Psoas muscle (tissue), 7 donors: ENCODE measurements at regions not wholly inside any gene's neighbourhood (a gene's known extent, or its start where the extent isn't known, plus 50 kb on each side); places are given as distances from the start of the nearest gene placed in this dataset.

Experiments used
- ATAC-seq, 4 donors: fragments of 200-7000 bp; cut with Tn5 transposase; one replicate each; pipeline ENCODE4 v1.9.1; 2020; ENCODE audit warnings: moderate library complexity in 3 of 4, mild to moderate bottlenecking in 2 of 4
- DNase-seq, 2 donors: peaks; one replicate each; pipeline ENCODE4 v3.0.0-alpha.2; 2020
- H3K27ac ChIP-seq: fragments of 200-600 bp; one replicate; pipeline ENCODE4 v1.8.0; 2022
- H3K27me3 ChIP-seq, 3 donors: fragments of 200-600 bp in 1 of 3; one replicate each; pipeline versions ENCODE4 v1.6.1 to v1.8.0; 2013 to 2022; ENCODE audit warnings: low read length in 2 of 3, mild to moderate bottlenecking in 2 of 3, moderate library complexity in 1 of 3; ENCODE audit not compliant: insufficient read depth in 3 of 3
- H3K36me3 ChIP-seq, 2 donors: fragments of 200-600 bp in 1 of 2; one replicate each; pipeline versions ENCODE4 v1.6.1 to v1.8.0; 2013 to 2022; ENCODE audit warnings: low read depth in 1 of 2, mild to moderate bottlenecking in 1 of 2, moderate library complexity in 1 of 2; ENCODE audit not compliant: insufficient read depth in 1 of 2
- H3K4me1 ChIP-seq: fragments of 200-600 bp; one replicate; pipeline ENCODE4 v1.8.0; 2022
- H3K4me3 ChIP-seq: fragments of 200-600 bp; one replicate; pipeline ENCODE4 v1.8.0; 2022; ENCODE audit warnings: mild to moderate bottlenecking
- H3K9me3 ChIP-seq: fragments of 200-600 bp; one replicate; pipeline ENCODE4 v1.8.0; 2022
- WGBS, 3 donors: extraction: QIAGEN DNeasy Blood & Tissue Kit; methylation state at CpG; one replicate each; pipeline versions ENCODE4 v1.1.6 to v1.1.7; 2013; 5-methylcytosine and 5-hydroxymethylcytosine counted together
- intact Hi-C, 2 donors: fragments of 100-400 bp; cut with DNase I; formaldehyde crosslinking; loops; one replicate each; pipeline versions ENCODE4 v1.11.0 to v1.14.2; 2022
- TF ChIP-seq, protein P1 (sequence below): fragments of 200-600 bp; IDR thresholded peaks from one replicate; pipeline ENCODE4 v1.8.0; 2022; ENCODE audit warnings: antibody characterized with exemption
- donor health status: healthy with polysubstance abuse.
- donor health status: DM: no; HTN: no; CAD: no; lungs with moderate emphysema.
- donor health status: Bipolar disorder and iron deficiency.
- donor health status: healthy.
- donor health status: DM: yes; HTN: yes; CAD: no.
- donor health status: DM: no; HTN: no; CAD: no.
- donor health status: DM: yes; HTN: yes; CAD: no.

DNA sequence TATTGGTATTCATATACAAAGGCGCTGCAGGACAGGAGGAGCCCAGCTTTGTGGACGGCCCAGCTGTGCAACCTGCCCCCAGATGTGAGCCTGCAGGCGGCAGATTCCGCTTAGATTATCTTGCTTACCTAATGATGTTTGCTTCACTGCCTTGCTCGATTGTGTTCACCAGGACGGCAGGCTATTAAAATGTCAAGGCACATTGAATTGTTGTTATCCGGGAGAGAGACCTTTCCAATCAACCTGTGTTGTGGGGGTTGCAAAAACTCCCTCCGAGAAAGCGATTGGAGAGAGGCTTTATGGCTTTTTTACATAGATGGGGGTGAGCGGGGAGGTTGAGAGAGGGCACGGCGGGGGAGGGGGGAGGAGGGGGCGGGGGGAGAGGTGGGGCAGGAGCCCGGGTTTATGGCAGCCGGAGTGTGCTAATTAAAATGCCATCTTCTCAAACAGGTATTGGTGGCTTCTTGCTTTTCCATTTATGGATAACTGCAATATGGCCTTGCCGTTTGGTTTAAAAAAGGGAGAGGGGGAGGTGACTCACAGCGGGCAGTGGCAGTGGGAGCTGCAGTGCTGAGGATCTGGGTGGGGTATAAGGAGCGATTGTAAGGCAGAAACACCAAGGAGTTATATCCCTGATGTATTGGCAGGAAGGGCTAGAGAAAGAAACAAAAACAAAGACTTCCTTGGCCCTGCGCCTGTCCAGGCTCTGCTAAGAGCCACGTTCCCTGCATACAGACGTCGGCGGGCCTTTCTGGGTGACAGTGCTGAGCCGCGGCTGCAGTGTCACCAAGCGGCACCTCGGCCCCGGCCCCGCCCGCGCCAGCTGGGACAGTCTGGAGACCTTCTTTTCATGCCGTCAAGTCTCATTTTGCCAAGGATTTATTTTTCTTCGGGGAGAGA lies 97.2 kb downstream of the INSIG2 start:
- Histone ChIP-seq H3K36me3 (no peaks in the 10 kb centered on the region), H3K9me3 (no peaks in the 10 kb centered on the region), H3K4me1 (no peaks in the 10 kb centered on the region), H3K4me3 (peak overlapping the region; percentile 78), H3K27me3 (peaks cover 0 to 2% (median 0%) of the 10 kb centered on the region in 3 donors), H3K27ac (peak overlapping the region; percentile 74)
- ATAC-seq (peak; percentile 76 to 89 (median 82)), DNase-seq (peak; percentile 63 to 80)
- TF ChIP-seq, protein P1, sequence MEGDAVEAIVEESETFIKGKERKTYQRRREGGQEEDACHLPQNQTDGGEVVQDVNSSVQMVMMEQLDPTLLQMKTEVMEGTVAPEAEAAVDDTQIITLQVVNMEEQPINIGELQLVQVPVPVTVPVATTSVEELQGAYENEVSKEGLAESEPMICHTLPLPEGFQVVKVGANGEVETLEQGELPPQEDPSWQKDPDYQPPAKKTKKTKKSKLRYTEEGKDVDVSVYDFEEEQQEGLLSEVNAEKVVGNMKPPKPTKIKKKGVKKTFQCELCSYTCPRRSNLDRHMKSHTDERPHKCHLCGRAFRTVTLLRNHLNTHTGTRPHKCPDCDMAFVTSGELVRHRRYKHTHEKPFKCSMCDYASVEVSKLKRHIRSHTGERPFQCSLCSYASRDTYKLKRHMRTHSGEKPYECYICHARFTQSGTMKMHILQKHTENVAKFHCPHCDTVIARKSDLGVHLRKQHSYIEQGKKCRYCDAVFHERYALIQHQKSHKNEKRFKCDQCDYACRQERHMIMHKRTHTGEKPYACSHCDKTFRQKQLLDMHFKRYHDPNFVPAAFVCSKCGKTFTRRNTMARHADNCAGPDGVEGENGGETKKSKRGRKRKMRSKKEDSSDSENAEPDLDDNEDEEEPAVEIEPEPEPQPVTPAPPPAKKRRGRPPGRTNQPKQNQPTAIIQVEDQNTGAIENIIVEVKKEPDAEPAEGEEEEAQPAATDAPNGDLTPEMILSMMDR = no peak
- intact Hi-C loops = no loop called here
- 6 to 9% (median 8%) methylated on average over 30 to 33 of the region's 33 CpGs for WGBS, 3 donors

DNA sequence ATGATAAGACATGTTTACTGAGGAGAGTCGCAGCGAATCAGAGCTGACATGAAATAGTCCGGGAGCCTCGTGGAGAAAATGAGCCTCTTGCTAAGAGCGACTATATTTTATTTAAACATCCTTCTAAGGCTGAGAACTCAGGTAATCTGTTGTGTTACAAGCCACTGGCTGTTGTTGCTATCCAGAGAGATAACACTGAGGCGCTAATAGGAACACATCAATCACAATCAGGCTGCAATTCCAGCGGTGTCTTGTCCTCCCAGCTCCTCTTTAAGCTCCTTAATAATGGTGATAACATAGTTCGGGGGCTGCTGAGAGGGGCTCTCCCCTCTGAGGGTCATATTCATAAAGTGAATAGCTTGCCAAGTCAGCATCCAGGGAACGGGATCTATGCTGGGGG lies 95.1 kb downstream of the INSIG2 start:
- H3K27me3 ChIP-seq = no peaks in the 10 kb centered on the region
- DNase-seq = no peak
- H3K9me3 ChIP-seq = no peaks in the 10 kb centered on the region
- H3K4me3 ChIP-seq = no peak overlapping the region
- WGBS, 3 donors = 44 to 46% (median 46%) methylated on average over 9 of the region's 9 CpGs
- no peak for ATAC-seq
- no peaks in the 10 kb centered on the region for H3K4me1 ChIP-seq
- intact Hi-C loops = no loop called here
- no peak overlapping the region for H3K27ac ChIP-seq
- no peaks in the 10 kb centered on the region for H3K36me3 ChIP-seq
- TF ChIP-seq, protein P1 = no peak

DNA sequence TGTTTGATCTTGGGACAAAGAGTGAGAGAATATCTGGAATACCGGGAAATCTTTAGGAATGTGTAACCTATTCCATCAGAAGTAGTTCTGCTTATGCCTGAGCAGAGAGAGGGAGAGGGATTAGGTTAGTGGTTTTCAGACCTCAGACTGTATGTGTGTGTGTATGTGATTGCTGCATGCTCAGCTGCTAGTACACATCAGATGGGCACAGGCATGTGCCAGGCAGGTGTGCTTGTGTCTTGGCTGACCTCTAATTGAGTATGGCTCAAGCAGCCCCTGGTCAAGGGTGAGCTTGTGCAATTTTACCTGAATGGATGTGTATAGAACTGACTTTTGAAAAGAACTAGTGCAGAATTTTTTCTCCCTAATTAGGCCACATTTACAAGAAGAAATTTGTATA lies 91.2 kb downstream of the INSIG2 start:
- TF ChIP-seq, protein P1 = no peak
- 34 to 58% (median 43%) methylated on average over 1 of the region's 1 CpG for WGBS, 3 donors
- Histone ChIP-seq H3K9me3 (no peaks in the 10 kb centered on the region), H3K27ac (no peak overlapping the region), H3K4me1 (no peaks in the 10 kb centered on the region), H3K4me3 (no peak overlapping the region), H3K36me3 (no peaks in the 10 kb centered on the region), H3K27me3 (peaks cover 0 to 1% (median 0%) of the 10 kb centered on the region in 3 donors)
- DNase-seq (no peak), ATAC-seq (no peak)
- intact Hi-C loops = no loop called here

DNA sequence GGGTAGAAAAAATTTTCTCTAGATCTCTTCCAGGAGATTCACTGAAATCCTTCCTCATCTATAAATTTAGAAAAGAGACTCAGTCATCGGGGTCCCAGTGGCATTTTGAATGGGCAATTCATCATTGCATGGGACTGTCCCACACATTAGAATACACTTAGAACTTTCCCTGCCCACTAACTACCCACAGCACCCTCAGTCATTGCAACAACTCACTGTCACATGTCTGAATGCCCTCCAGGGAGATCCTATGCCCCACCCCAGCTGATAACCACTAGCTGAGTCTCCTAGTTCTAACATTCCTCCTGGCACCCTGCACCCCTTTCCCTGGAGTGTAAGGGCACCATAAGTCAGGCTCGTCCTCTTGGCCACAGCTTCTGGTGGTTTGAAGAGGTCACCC lies 89.6 kb downstream of the INSIG2 start:
- Histone ChIP-seq H3K36me3 (no peaks in the 10 kb centered on the region), H3K27me3 (peaks cover 0 to 8% (median 0%) of the 10 kb centered on the region in 3 donors), H3K4me1 (no peaks in the 10 kb centered on the region), H3K4me3 (no peak overlapping the region), H3K9me3 (no peaks in the 10 kb centered on the region), H3K27ac (no peak overlapping the region)
- ATAC-seq = no peak
- TF ChIP-seq, protein P1 = no peak
- no peak for DNase-seq
- intact Hi-C loops = no loop called here
- WGBS, 3 donors = 67 to 70% (median 70%) methylated on average over 2 of the region's 2 CpGs
